ENCODE measurements at regions not wholly inside any gene's neighbourhood (a gene's known extent, or its start where the extent isn't known, plus 50 kb on each side); places are given as distances from the start of the nearest gene placed in this dataset.

GRCh38 chr7:32250471-32251260, 180.5 kb upstream of the PDE1C start:
- H3K27ac ChIP-seq: no peak overlapping the region
- no peak for DNase-seq (ENCODE audit: low spot score in 2 of 2)
- H3K9me3 ChIP-seq: no peaks in the 10 kb centered on the region
- no peaks in the 10 kb centered on the region for H3K4me1 ChIP-seq
- intact Hi-C loops (cut with DNase I): no loop called here
- TF ChIP-seq, protein P1, sequence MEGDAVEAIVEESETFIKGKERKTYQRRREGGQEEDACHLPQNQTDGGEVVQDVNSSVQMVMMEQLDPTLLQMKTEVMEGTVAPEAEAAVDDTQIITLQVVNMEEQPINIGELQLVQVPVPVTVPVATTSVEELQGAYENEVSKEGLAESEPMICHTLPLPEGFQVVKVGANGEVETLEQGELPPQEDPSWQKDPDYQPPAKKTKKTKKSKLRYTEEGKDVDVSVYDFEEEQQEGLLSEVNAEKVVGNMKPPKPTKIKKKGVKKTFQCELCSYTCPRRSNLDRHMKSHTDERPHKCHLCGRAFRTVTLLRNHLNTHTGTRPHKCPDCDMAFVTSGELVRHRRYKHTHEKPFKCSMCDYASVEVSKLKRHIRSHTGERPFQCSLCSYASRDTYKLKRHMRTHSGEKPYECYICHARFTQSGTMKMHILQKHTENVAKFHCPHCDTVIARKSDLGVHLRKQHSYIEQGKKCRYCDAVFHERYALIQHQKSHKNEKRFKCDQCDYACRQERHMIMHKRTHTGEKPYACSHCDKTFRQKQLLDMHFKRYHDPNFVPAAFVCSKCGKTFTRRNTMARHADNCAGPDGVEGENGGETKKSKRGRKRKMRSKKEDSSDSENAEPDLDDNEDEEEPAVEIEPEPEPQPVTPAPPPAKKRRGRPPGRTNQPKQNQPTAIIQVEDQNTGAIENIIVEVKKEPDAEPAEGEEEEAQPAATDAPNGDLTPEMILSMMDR (IDR thresholded peaks at IDR 0.05): no peak
- H3K4me3 ChIP-seq: no peak overlapping the region
- no peaks in the 10 kb centered on the region for H3K36me3 ChIP-seq
- H3K27me3 ChIP-seq: no peaks in the 10 kb centered on the region

- no peak overlapping the region for H3K27ac ChIP-seq
- no peaks in the 10 kb centered on the region for H3K4me1 ChIP-seq
- no peak for DNase-seq (ENCODE audit: low spot score in 2 of 2)
- intact Hi-C loops (cut with DNase I): no loop called here
- no peak overlapping the region for H3K4me3 ChIP-seq
- H3K36me3 ChIP-seq: no peaks in the 10 kb centered on the region
- H3K27me3 ChIP-seq: no peaks in the 10 kb centered on the region
- H3K9me3 ChIP-seq: no peaks in the 10 kb centered on the region
- TF ChIP-seq, protein P1 (IDR thresholded peaks at IDR 0.05): no peak
These were observed 179.8 kb upstream of the PDE1C start for GRCh38 chr7:32250003-32250402.

DNA sequence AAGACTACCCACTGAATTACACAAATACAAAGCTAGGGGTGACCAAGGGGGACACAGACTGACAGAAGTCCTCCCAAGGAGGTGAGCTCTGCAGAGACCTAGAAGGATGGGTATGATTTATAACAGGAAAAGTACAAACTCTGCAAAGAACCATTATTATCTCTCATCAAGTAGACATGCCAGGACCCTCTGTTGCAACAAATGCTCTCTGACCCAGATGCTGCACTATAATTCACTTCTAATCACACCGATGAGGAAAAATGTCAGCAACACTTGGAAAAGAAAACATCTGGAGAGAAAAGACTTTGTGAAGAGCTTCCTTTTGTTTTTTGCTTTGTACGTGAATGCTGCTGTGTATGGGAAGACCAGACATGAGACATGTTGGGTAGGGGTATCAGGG, 178.3 kb upstream of the PDE1C start:
- H3K4me3 ChIP-seq: no peak overlapping the region
- DNase-seq (ENCODE audit: low spot score in 2 of 2): no peak
- H3K9me3 ChIP-seq: no peaks in the 10 kb centered on the region
- H3K36me3 ChIP-seq: no peaks in the 10 kb centered on the region
- no peaks in the 10 kb centered on the region for H3K4me1 ChIP-seq
- intact Hi-C loops (cut with DNase I): no loop called here
- no peaks in the 10 kb centered on the region for H3K27me3 ChIP-seq
- TF ChIP-seq, protein P1 (IDR thresholded peaks at IDR 0.05): no peak
- no peak overlapping the region for H3K27ac ChIP-seq

DNA sequence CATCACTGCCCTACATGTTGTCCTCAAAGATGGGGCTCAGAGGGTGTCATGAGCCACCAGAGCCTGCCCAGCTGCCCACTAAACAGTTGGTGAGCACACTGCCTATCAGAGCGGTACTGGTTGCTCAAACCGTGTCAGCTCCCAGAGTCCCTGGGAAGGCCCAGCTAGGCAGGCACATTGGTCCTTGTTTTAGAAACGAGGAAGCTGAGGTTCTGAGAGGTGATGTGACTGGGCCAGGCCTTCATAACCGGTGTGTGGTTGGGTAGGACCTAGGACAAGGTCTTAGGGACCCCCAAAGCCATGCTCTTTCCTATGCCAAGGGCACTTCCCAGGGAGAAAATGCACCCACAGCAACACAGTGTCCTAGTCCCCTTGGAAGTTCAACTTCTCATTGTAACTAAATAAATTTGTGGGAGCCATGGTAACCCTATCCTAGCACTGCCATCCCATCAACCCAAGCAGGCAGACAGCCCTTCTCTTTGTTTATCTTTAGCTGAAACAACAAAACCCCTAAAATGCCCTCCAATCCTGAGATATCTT, 174.7 kb upstream of the PDE1C start:
- DNase-seq (ENCODE audit: low spot score in 2 of 2): peak in 1 of 2 donors; percentile 25

GRCh38 chr7:32243687-32244290, 173.6 kb upstream of the PDE1C start:
- H3K4me3 ChIP-seq: no peak overlapping the region
- no peaks in the 10 kb centered on the region for H3K36me3 ChIP-seq
- intact Hi-C loops (cut with DNase I): no loop called here
- DNase-seq (ENCODE audit: low spot score in 2 of 2): no peak
- no peaks in the 10 kb centered on the region for H3K9me3 ChIP-seq
- H3K27ac ChIP-seq: no peak overlapping the region
- no peaks in the 10 kb centered on the region for H3K27me3 ChIP-seq
- H3K4me1 ChIP-seq: no peaks in the 10 kb centered on the region
- TF ChIP-seq, protein P1 (IDR thresholded peaks at IDR 0.05): no peak

More for the DNA sequence above, 174.7 kb upstream of the PDE1C start:
- no peaks in the 10 kb centered on the region for H3K9me3 ChIP-seq
- H3K27me3 ChIP-seq: no peaks in the 10 kb centered on the region
- H3K36me3 ChIP-seq: no peaks in the 10 kb centered on the region
- H3K27ac ChIP-seq: no peak overlapping the region
- H3K4me3 ChIP-seq: no peak overlapping the region
- TF ChIP-seq, protein P1 (IDR thresholded peaks at IDR 0.05): no peak
- intact Hi-C loops (cut with DNase I): no loop called here
- H3K4me1 ChIP-seq: no peaks in the 10 kb centered on the region
